ENCODE measurements at regions not wholly inside any gene's neighbourhood (a gene's known extent, or its start where the extent isn't known, plus 50 kb on each side); places are given as distances from the start of the nearest gene placed in this dataset.
A peak's percentile ranks its signal among the peaks of the same experiment; 100 is the strongest.

DNA sequence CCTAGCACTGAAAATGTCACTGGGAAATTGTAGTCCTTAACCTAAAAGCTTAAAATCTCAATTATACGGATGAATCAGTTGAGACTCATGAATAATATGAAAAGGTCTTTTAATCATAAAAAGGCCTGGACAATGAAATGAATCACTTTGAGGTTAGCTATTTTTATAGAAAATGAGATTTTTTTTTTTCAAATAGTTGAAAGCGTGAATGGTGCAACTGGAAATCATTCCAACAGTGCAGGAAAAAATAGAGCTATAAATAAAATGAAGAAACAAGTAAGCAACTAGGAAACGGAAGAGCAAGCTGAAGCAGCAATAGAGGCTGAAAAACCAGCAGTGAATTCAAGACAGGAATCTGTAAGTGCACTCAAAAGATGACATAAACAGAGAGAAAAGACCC, 142.9 kb downstream of the BACH1 start:
- no peak for DNase-seq (ENCODE audit: low spot score)
- no peak for FAIRE-seq

DNA sequence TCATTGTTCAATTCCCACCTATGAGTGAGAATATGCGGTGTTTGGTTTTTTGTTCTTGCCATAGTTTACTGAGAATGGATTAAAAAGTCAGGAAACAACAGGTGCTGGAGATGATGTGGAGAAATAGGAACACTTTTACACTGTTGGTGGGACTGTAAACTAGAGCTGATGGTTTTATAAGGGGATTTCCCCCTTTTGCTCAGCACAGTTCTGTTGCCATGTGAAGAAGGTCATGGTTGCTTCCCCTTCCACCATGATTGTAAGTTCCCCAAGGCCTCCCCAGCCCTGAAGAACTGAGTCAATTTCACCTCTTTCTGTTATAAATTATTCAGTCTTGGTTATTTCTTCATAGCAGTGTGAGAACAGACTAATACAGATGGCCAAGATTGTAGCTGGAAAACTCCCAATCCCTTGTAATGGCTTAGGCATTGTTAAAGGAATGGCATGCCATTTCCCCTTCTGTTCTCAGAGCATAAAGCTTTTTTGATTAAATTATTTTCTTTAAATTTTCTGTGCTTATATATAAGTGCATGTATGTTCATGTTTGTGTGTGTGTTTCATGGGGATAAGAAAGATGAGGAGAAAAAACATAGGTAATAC, 144.8 kb downstream of the BACH1 start:
- no peak for FAIRE-seq
- DNase-seq (ENCODE audit: low spot score) = no peak

DNA sequence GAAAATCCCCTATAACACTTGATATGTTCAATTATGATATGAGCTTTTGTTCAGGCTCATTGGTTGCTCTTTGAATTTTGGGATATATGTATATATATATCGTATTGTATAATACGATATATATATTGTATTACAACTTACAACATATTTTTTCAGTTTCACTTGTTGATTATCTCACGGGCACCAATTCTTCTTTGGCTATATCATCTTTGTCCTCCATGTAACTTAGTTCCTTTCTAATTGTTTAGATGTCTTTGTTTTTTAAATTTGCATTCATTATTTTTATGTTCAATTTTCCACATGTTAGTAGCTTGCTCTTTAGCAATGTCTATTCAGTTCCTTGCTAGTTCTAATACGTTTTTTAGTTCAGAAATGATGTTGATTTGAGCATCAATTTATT, 150.0 kb downstream of the BACH1 start:
- DNase-seq (ENCODE audit: low spot score) (no peak), FAIRE-seq (no peak)

DNA sequence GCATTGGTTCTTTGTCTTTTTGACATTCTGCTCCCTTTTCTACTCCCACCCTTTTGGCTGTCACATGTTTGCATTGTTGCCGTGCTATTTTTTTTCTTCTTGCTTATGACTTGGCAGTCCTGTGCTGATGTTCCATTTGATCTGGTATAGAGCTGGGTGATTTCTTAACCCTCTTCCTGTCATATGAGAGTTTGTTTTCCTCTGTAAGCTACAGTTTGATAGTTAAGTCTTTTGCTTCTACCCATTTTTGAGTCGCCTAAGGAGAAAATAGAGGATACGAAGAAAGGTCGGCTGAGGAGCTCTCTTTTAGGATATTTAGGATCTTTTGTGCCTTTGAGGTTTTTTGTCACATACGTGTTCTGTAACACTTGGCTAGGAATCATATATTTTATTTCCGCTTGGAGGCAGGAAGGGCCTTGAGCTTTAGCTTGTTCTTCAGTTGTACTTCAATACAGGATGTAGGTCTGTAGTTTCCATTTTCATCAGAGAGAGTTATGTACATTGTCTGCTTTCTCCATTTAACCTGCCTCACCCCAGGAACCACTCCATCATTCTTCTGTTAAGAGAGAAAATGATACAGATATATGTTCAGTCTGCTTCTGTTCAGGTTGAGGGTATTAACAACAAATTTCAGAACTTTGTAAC, 150.7 kb downstream of the BACH1 start:
- DNase-seq (ENCODE audit: low spot score) (no peak), FAIRE-seq (no peak)

DNA sequence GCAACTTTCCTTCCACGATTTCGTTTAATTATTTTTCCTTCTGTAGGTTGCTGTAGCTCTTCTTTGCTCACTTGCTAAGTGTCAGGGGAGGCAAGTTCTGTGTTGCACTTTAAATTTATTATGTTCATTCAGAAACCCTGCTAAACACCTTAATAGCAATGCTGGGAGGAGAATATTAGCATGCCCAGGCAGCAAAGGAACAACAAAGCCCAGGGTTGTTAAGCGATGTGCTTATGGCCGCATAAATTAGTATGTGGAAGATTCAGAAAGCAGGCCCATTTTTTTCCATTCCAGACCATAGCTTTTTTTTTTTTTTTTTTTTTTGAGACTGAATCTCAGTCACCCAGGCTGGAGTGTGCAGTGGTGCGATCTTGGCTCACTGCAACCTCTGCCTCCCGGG, 151.3 kb downstream of the BACH1 start:
- FAIRE-seq (no peak), DNase-seq (ENCODE audit: low spot score) (no peak)

DNA sequence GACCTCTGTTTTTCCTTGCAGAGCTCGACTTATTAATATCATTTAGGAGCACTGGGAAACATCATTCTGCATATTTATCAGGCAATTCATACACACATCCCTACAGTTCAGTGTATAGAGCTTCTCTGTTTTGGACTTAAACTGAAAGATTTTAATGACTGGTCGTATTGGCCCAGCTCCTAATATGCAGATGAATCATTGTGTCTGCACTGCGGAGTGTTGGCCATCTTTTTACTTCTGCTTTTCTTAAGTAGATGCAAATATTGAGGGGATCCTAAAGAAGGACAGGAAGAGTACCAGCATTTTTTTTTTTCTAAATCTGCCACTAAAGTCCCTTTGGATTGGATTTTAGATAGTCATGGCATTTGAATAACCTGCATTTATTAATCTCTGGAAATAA, 154.8 kb downstream of the BACH1 start:
- DNase-seq (ENCODE audit: low spot score) = no peak
- FAIRE-seq = no peak

DNA sequence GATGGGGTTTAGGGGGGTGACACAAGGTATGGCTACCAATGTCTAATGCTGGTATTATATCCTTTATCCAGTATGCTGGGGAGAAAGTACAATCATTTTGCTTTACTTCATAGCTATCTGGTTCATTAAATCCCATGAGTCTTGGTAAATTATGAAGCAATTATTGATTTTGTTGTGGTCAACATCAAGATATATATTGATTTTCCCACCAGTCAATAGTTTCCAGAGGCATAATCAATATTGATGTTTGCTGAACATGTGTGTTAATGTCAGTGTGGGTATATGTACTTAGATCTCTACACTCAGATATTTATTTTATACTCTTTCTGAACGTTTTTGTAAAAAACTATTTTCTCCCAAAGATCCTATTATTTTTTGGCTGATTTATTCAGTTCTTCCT, 155.5 kb downstream of the BACH1 start:
- DNase-seq (ENCODE audit: low spot score) (no peak), FAIRE-seq (no peak)

DNA sequence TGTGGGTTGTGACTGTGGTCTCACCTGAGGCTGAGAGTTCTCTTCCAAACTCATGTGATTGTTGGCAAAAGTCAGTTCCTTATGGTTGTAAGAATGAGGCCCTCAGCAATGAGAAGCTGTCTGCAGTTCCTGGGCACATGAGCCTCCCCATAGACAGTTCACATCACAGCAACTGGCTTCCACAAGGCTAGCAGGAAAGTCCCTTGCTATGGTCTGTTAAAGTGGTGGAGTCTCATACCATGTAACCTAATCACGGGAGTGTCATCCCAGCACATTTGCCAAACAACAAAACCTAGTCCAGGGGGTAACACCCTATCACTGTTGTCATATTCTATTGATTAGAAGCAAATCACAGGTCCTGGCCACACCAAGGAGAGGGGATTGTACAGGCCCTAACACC, 163.8 kb downstream of the BACH1 start:
- DNase-seq (ENCODE audit: low spot score) (no peak), FAIRE-seq (no peak)

DNA sequence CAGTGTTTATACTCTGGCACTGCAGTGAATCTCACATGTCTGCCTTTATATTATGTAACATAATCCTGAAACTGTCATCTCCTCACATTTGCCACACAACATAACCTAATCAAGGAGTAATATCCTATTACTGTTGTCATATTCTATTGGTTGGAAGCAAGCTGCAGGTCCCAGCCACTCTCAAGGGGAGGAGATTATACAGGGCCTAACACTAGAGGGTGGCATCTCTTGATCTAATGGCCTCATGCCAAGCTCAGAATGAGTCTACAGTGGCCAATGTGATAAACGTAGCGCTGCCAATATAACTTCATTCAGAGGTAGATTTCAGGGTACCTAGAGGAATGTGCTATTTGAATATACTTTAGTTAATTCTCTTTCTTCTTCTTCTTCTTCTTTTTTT, 166.8 kb downstream of the BACH1 start:
- FAIRE-seq (no peak), DNase-seq (ENCODE audit: low spot score) (no peak)

DNA sequence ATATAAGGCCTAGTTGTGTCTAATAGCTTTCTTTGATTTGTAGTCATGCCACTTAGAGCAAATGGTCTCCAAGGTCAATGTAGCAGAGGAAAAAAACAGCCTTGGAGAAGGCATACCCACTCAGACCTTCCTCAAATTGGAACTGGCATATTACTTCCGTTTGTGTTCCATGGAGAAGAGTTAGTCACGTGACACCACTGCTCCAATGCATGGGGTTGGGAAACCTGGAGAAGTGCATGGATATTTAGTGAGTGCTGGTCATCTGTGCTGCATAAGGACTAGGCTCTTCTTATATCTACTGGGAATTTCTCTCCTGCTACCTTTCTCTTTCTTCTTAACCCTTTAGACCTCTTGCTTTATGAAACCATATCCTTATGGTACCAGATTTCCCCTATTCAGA, 167.8 kb downstream of the BACH1 start:
- no peak for FAIRE-seq
- no peak for DNase-seq (ENCODE audit: low spot score)

DNA sequence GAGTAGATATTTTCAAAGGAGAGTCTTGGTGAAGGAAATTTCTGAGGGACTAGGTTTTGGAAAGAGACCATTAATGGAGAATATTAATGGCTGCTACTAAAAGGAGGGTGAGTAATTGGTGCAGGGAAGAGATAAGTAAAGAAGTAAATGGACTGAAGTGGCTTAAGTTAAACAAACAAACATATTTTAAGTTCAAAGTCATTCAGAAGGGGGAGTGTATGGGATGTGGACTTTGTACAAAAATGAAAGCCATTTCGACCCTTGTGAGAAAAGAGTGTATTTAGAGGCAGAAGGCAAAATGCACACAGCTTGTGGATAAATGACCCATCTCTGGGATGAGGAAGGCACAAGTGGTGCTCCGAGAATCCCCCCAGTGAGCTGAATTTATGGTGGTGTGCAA, 171.7 kb downstream of the BACH1 start:
- DNase-seq (ENCODE audit: low spot score) = no peak
- FAIRE-seq = no peak

DNA sequence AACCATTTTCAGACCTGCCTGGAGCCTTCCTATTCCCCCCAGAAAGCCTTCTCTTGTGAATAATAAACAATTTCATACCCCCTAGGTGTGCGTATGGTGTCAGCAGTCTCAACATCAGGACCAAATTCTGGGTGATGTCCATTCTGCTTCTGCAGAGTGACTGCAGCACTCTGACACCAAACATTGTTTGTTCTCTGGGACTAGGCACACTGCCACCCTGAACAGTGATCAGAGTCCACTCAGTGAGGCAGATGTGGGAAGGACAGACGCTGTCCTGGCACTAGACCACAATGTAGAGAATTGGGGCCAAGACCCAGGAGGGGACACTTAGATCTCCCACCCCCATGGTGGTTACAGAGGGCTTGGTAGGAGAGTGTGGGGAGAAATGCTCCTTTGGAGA, 175.1 kb downstream of the BACH1 start:
- DNase-seq (ENCODE audit: low spot score) = no peak
- FAIRE-seq = no peak

DNA sequence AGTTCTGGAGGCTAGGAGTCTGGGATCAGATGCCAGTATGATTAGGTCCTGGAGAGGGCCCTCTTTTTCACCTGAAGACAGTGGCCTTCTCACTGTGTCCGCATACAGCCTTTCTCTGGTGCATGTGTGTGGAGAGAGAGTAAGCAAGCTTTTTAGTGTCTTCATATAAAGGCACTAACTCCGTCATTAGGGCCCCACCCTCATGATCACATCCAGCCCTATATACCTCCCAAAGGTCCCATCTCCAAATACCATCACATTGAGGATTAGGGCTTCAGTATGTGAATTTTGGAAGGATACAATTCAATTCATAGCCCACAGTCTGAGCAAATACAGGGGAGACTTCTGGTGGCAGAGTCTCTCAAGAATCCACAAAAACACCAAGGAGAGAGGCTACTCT, 176.6 kb downstream of the BACH1 start:
- DNase-seq (ENCODE audit: low spot score) (no peak), FAIRE-seq (no peak)

DNA sequence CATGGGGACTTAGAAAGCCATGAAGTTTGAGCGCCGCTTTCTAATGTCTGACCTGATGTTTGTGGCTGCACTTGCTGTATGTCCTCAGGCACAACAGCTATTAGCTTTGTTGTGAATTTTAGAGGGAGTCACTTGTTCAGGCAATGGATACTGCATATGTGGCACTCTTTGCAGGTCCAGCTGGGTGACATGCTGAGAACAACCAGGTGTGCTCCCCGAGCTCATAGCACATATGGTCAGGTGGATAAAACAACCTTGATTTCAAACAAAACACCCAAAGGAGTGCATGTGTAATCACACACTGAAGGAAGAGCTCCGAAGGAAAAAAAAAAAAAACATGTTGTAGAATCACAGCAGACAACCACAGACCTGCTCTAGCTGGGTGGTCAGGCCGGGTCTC, 178.6 kb downstream of the BACH1 start:
- no peak for FAIRE-seq
- no peak for DNase-seq (ENCODE audit: low spot score)

DNA sequence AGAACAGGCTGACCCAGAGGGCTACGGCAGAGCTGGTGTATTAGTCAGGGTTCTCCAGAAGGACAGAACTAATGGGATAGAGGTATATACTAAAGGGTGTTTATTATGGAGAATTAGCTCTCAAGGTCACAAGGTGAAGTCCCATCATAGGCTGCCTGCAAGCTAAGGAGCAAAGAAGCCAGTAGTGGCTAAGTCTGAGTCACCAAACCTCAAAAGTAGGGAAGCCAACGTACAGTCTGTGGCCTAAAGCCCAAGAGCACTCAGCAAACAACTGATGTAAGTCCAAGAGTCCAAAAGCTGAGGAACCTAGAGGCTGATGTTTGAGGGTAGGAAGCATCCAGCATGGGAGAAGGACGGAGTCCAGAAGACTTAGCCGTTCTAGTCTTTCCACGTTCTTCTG, 179.2 kb downstream of the BACH1 start:
- FAIRE-seq = peak; percentile 76
- DNase-seq (ENCODE audit: low spot score) = peak; percentile 81

DNA sequence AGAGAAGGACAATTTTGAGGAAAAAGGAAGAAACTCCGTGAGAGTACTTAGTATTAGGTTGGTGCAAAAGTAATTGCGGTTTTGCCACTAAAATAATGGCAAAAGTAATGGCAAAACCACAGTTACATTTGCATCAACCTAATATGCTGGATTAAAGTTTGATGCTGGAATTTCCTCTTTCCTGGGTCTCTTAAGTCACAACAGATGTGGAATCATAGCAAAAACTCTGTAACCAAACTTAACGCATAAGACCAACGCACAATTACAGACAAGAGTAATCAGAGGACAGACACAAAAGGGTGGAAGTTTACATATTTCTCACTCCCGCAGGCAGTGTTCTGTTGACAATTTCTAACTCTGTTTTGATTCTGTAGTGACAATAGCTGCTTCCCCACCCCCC, 182.4 kb downstream of the BACH1 start:
- no peak for DNase-seq (ENCODE audit: low spot score)
- FAIRE-seq = no peak

DNA sequence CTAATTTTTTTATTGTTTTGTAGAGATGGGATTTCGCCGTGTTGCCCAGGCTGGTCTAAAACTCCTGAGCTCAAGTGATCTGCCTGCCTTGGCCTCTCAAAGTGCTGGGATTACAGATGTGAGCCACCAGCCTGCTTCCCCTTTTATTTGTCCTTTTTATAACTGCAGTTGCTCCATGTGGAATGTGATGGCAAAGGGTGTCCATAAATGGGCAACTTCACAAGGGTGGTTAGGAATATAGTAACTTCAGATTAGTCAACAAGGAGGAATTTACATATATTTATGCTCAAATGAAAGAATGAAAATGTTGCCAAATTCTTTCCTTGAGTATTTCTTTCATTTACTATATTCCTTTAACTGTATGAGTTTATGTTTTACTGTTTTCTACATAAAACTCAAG, 182.9 kb downstream of the BACH1 start:
- no peak for FAIRE-seq

DNA sequence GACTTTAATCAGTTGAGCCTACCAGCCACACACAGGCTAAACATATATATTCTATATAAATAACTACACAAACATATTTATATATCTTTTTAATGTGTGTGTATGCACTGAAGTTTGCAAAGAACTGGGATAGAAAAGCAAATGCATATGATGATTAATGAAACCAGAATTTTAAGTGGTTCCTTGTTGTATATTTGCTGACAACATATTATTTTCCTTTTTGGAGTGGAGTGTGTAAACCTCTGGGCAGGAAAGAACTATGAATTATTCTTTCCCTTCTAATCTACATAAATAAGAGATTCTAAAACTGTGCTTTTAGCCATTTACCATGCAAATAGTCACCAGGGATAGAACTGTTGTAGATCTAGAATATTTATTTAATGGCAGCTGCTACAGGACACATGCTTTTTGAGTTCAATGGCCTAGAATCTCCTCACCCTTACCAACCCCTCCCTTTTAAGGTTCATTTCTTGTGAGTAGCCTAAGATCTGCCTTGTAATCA, 187.6 kb downstream of the BACH1 start:
- DNase-seq (ENCODE audit: low spot score) = no peak
- no peak for FAIRE-seq

More for the DNA sequence above, 182.9 kb downstream of the BACH1 start:
- DNase-seq (ENCODE audit: low spot score) = no peak

Data from RCC 7860 (cell line).